ENCODE measurements at regions not wholly inside any gene's neighbourhood (a gene's known extent, or its start where the extent isn't known, plus 50 kb on each side); places are given as distances from the start of the nearest gene placed in this dataset.

DNA sequence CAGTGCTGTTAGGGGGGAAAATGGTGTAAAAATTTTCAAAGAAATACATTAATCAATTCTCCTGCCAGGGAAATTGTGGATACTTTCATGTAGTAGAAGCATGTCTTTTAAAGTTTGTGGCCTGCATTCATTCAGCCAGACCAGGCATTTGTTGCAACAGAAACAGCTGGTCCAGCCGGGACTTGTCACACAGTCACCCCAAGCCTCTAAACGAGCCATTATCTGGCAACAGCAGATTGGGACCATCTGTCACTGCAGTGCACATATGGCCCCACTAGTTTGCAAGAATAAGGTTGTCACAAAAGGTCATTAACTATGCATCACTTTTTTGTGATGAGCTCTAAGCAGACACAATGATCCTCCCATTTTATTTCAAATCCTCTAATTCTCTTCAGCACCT, 193.9 kb downstream of the PHLDA1 start:
- no peak for DNase-seq (ENCODE audit: low read depth in 3 of 3)

DNA sequence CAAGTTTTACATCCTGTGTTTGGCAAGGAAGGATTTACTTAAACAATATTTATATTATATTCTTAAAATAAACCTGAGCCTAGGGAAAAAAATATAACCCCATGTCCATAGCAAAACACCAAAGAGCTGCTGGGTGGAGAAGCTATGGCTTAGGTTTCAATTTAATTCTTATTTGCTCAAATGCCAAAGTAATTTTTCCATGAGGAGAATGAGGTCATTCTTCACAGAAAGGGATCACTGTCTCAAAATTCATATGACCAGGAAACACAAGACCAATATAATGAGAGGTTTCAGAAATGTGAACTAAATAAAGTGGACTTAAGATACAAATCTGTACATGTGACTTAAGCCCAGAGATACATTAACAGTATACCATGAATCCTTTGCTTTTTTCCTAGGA, 195.0 kb downstream of the PHLDA1 start:
- DNase-seq (ENCODE audit: low read depth in 3 of 3) = no peak

DNA sequence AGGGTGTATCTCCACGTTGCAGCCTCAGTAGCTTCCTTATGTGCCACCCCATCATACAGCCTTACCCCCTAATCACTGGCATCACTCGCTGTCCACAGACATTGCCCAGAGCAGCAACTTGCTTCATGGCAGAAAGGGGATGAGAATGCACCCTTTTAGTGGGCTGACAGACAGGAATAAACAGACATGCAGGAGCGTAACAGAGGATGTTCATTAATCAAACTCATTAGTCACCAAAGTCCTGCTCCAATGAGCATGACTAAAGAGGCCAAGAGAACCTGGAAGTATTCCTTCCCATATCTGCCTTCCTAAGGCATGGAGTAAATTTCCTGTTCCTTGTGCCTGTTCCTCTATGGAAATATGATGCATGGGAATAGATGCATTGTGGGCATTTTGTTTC, 197.0 kb downstream of the PHLDA1 start:
- no peak for DNase-seq (ENCODE audit: low read depth in 3 of 3)

DNA sequence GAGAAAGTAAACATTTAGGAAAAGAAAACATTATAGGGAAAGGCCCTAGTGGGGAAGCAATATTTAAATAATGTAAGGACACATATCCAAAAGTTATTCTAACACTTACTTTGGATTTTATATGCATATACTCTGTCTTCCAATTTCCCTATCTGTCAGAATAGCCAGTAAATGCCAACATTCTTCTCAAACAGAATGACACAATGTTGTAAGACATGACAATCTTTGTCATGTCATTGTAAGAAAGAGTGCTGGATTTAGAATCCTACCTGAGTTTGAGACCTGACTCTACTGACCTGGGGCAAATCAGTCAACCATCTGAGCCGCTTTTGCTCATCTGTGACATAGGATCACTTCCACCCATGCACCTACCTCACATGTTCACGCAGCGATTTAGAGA, 198.3 kb downstream of the PHLDA1 start:
- no peak for DNase-seq (ENCODE audit: low read depth in 3 of 3)

DNA sequence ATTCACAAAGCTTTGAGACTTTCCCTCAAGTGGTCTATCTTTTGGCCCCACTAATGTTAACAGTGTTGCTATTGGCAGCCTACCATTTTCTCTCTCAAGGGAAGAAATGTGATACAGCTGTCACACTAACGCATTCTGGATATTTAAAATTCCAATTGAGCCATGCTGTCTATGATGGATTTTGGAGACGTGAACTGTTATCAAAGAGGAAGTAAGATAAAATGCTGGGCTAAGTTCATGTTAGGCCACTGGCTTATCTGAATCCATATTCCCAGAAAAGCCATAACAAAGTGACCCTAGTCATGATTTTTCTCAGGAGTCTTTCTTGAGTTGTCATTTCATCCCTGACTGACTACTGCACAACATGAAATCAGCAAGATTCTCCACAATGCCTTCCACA, 200.2 kb downstream of the PHLDA1 start:
- no peak for DNase-seq (ENCODE audit: low read depth in 3 of 3)

DNA sequence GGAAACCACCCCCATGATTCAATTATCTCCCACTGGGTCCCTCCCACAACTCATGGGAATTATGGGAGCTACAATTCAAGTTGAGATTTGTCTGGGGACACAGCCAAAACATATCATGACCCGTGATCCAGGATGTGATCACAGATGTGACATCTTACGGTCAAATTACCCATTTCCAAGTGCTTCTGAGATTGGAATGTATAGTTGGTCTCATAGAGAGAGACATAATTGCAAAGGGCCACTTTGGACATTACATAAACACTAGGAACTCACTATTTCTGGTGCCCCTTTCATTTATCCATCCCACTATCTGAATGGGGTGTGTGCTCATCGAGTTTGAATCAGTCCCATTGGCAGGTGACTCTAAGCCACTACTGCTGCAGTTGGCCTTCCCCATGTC, 204.5 kb downstream of the PHLDA1 start:
- DNase-seq (ENCODE audit: low read depth in 3 of 3) = no peak

DNA sequence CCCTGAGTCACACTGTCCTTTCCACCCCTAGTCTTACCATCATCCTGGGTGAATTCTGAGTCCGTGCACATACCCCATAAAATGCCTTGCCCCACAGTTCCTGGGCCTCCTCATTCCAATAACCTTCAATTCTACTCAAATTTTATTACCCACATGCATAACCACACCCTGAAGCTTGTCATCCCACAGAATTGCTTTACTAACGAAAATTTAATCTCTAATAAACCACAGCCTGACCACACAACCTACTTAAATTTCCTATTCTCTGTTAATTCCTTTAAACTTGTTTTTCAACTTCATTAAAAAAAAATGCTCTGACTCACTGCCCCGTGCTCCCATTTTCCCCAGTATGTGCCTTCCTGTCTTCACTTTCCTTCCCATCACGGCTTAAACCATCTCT, 205.9 kb downstream of the PHLDA1 start:
- no peak for DNase-seq (ENCODE audit: low read depth in 3 of 3)

DNA sequence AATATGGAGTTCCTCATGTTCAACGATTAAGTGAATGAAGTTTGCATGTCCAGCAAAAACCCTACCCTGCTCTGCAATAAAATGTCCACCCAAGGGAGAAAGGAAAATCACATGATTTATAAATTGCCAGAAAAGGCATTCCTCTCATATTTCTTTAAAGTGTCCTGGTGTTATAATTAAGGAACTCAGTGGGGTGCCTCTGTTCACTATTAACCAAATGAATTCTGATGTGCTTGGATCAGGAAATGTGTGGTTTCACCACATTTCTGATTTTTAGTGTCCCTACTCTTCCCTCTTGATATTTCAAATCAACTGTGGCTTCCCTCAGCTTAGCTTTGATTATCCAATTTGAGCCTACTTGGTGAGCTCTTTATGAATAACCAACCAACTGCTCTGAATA, 208.1 kb downstream of the PHLDA1 start:
- DNase-seq (ENCODE audit: low read depth in 3 of 3) = no peak

DNA sequence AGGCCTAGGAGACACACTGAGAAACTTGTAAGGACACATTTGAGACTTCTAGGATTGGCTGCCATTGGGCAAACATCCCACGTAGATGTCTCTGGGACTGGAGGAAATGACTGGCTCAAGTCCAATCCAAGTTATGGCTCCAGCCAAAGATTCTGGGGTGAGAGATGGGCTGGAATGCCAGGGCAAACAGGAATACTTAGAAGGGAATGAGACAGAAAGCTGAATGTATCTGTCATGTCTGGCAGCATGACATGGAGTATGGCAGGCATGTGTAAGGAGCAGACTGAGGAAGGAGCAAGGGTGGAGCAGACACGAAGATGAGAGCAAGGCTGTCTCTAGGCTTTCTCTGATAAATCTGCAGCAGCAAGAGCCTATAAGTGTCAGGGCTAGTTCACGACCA, 209.2 kb downstream of the PHLDA1 start:
- no peak for DNase-seq (ENCODE audit: low read depth in 3 of 3)

DNA sequence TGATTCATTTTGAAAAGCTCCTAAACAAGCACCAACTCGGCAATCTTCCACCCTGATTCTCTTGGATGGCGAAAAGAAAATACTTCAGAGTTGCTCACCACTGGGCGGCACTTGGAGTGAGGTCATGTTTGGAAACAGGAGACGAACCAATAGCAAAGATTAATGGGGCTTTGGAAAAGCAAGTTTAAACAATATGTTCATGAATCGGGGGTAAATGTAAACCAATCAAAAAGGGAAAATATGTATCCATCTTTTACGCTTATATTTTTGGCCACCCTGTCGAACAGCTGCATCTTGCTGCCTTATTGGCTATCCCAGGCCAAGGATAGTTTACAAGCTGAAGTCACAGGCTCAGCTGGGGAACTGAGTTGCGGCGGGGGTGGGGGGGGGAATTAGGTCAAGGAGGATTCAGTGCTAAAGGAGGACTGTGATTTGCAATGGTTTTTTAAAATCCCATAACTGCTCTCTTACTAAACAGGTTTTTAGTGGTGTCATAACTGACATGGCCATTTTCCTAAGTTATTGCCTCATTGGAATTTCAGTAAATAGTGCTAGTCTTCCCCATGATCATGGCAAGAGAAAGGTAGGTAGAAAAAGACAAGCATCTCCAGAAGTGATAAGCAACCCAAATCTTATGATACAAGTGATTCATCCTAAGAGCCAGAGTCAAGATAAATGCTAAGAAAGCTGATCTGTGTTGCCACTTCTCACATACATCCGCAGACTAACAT, 210.6 kb downstream of the PHLDA1 start:
- DNase-seq (ENCODE audit: low read depth in 3 of 3) = no peak

DNA sequence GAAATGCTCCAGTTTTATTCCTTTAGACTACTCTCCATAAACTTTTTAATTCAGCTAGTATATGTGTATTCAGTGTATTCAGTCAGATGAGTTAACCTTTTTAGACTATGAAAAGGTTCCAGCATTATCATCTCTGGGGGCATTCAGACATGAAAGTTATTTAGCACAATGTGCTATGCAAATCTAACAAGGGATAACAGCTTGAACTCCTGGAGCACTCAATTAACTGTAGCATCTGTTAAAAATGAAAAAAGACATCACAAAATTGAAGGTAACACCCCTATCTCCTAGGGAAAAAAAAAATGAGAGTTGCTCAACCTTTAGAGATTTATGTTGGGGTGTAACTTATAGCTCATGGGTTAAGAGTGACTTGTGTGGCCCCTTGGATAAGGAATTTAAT, 211.5 kb downstream of the PHLDA1 start:
- no peak for DNase-seq (ENCODE audit: low read depth in 3 of 3)

DNA sequence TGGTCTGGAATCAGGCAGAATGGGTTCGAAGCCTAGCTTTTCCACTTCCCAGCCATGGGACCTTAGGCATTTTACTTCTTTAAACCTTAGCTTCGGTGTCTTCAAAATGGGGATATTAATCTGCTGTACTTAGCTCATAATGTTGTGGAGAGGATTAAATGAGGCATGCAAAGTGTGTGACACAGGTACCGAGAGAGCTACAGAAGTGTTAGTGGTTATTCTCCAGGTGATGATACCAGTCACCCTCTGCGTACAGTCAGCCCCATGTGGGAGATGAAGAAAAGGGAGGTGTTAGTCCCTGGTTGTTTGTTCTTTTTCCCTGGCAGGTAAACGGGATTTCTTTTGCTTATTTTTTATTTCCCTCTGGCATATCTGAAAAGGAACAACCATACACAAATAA, 212.1 kb downstream of the PHLDA1 start:
- DNase-seq (ENCODE audit: low read depth in 3 of 3) = no peak

DNA sequence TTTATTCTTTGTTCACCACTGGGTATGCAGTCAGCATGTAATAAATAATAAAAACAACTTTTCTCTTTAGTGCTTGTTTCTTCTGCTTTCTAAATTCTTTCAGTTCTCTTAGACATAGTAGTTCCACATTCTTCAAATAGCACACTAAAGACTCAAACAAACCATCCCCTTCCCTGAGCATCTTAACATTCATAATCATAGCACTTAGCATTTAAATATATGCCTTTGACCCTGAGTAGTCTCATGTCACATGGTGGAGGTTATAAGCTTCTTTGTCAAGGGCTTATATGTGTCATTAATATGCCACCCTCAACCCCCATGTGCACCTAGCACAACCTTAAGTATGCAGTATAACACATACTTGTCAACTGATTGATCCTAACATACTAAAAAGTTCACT, 212.7 kb downstream of the PHLDA1 start:
- no peak for DNase-seq (ENCODE audit: low read depth in 3 of 3)

DNA sequence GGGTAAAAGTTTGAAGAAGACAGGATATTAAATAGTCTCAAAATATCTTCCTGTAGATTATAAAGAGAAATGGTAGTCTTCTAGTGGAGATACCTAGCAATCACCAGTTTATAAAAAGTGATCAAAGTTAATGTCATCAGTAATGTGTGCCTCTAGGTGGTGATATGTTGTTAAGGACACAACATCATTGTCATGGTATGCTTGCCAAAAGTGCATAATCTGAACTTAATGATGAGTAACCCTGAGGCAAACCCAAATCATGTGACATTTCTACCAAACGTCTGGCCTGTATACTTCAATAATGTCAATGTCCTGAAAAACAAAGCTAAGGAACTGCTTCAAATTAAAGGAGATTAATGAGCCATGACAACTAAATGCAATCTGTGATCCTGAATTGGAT, 214.7 kb downstream of the PHLDA1 start:
- DNase-seq (ENCODE audit: low read depth in 3 of 3) = no peak

DNA sequence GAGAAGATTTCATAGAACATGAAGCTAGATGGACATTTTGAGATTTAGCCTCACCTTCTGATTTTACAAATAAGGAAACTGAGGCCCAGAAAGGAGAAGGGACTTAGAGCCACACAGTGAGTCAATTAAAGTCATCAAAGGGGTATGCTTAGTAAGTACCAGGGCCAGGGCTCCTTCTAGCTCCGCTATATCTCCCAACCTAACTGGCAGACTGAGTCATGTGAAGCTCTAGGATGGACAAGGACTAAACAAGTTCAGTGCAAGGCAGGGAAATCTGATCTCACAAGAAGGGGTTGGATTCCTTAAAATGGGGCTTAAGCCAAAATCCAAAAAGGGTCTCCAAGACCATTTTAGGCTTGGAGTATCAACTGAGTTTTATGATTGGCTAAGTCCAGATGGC, 215.8 kb downstream of the PHLDA1 start:
- DNase-seq (ENCODE audit: low read depth in 3 of 3) = no peak

DNA sequence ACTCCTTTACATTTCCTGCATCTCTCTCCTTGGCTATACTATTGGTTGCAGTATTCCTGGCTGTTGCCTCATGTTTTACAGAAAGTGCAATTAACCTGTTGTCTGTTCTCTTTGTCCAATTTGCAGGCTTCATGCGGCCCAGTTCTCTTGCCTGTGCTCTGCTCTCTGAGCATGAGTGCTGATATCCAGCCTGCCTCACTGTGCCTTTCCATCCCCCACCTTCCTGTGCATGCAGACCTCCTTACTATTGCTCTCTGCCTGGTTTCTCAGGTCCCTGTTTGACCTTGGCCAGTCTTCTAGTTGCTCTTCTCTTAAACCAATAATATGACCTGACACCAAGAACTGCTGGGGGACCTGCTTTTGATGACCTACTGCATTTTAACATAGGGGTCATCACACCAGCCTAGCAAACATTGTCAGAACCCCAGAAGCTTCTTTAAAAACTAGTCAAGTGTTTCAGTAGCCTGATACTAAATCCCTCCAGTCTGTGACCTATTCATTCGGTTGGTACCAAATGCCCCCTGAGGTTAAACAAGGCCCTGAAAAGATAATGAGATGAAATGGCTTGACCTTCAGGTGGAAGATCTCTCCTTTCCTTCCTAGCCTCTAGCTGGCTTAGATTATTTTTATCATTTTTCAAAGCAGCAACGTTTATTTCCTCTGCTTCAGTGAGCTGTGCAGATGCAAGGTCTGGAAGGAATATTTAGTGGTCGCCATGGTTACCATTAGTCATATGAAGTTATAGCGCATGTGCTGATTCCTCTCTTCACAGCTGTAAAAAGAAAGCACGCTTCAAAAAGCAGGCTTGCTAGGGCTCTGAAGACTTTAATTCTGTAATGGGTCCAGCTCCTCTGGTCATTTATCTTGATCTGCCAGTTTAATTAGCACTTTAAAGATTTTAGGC, 216.5 kb downstream of the PHLDA1 start:
- DNase-seq (ENCODE audit: low read depth in 3 of 3) = no peak

DNA sequence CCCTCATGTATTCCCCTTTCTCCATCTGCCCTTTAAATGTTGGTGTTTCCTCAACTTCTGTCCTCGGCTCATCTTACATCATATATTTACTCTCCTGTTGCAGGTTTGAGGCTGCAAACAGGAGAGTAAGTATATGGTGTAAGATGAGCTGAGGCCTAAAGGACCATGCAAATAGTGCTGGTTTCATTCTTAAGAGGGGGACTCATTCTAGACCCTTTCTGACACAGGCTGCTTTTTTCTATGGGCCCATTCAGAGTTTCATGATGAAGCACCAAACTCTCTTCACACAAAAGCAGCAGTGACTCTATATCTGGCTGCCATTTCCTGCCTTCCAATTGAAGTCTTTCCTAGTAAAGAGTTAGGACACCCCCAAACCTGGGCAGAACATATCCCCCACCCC, 218.5 kb downstream of the PHLDA1 start:
- no peak for DNase-seq (ENCODE audit: low read depth in 3 of 3)

DNA sequence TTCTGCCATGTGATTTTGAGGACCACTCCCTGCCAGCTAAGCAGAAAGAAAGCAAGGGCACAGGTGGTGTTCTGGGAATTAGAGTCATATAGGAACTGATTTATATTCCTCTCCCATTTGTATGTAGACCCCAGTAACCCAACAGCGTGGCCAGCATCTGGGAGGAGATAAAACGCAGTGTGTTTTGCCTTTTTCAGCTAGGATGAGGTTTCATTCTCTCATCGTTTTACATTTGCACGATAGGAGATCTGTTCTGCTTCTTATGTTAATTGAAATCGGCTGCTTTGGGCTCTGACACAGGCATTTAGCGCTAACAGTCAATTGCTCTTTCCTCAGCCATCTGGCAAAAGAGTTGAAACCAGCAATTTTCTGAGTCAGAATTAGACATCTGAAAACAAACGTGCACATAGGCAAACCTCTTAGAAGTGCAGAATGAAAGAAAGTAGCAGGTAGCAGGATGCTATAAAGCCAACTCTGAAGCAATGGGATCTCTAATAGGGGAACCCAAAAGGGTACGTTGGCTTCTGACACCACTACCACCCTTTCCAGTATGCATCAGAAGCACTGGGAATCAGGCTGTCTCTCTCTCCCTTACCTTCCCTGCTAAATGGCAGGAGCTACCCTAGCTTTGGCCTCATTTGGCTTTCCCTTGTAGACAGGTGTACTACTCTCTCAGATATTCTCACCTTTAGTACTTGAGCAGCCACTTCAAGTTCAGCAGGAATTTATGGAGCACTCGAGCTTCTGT, 219.1 kb downstream of the PHLDA1 start:
- DNase-seq (ENCODE audit: low read depth in 3 of 3) = no peak

DNA sequence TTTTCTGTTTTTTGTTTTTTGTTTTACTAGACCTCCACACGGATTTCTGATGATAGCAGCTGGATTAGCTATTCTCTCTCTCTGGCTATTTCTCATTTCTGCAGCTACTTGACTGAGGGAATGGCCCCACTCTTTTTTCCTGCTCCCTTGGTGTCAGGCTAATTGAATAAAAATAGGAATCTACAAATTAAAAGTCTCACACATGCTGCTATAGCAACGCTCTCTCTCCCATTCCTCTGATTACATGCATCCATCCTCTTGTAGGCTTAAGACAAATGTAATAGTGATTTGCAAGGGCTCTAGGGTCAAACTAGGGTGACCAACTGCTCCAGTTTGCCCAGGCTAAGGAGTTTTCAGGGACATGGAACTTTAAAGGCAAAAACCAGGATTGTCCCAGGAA, 221.8 kb downstream of the PHLDA1 start:
- DNase-seq (ENCODE audit: low read depth in 3 of 3) = no peak

DNA sequence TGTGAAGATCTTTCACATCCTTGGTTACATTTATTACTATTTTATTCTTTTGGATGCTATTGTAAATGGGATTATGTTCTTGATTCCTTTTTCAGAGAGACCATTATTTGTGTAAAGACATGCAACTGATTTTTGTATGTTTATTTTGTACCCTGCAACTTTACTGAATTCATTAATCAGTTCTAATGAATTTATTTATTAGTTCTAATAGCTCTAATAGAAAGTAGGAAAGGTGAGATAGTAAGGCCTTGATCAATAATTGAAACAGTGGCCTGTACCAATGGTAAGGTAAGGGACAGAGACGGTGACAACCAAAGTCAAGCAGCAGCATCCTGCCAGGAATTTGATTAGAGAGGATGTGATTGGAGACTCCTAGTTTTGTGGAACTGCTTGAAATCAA, 224.1 kb downstream of the PHLDA1 start:
- DNase-seq (ENCODE audit: low read depth in 3 of 3) = no peak

DNA sequence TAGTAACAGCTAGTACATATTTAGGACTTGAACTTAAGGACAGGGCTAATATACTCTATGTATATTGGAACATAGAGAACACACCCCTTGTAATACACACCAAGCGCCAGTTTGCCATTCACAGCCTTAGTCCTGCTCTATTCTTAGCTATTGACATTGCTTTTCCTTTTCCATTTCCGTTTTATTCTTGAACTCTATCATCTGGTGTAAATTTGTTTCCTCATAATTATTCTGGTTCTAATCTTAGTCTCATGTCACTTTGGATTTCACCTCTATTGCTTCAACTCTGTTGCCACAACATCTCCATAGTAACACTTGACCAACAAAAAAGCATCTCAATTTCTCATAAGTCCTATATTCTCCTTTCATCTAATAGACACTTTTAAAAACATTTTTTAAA, 225.7 kb downstream of the PHLDA1 start:
- DNase-seq (ENCODE audit: low read depth in 3 of 3) = no peak

DNA sequence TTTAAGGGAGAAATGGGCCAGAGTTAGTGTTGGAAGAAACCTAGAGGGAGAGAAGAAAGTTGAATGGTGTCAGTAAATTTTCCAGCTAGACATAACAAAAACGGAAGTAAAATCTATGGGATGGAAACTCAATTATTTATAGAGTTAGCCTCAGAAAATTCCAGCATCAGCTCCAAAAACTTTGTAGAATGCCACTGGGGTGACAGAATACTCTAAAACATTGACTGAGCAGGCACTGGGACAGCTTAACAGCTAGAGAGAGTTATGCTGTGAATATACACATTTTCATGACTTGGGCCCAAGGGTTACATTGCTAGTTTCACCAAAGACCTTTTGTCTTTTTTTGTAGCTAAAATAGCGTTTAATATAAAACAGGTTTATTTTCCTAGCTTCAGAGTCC, 226.3 kb downstream of the PHLDA1 start:
- no peak for DNase-seq (ENCODE audit: low read depth in 3 of 3)

All from stimulated activated CD4-positive, alpha-beta T cell treated with anti-CD3 and anti-CD28 coated beads, TNF-alpha, amount 100 ng/mL, for 4 hours (primary cell).